ENCODE measurements at regions not wholly inside any gene's neighbourhood (a gene's known extent, or its start where the extent isn't known, plus 50 kb on each side); places are given as distances from the start of the nearest gene placed in this dataset.

DNA sequence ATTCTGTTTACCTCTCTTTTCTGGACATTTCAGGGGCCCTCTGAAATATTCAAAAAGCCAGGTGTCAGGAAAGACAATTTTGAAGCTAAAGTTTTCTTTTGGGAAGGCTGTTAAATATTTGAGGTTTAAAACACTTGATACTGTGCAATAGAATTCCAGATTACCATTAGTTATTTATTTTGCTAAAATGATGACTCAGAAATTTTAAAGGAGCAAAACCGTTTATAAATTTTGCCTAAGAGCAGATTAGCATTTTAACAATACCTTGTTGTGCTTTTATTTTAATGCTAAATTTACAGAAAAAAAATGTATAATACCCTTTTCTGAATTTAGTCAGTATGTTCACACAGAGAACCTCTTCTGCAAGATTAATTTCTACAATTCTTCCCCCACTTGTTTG, 1159.9 kb downstream of the DSC3 start:
- no peak overlapping the region for H3K4me3 Mint-ChIP-seq
- no peaks in the 10 kb centered on the region for H3K9me3 Mint-ChIP-seq
- H3K27ac Mint-ChIP-seq: no peak overlapping the region
- TF ChIP-seq, protein P1, sequence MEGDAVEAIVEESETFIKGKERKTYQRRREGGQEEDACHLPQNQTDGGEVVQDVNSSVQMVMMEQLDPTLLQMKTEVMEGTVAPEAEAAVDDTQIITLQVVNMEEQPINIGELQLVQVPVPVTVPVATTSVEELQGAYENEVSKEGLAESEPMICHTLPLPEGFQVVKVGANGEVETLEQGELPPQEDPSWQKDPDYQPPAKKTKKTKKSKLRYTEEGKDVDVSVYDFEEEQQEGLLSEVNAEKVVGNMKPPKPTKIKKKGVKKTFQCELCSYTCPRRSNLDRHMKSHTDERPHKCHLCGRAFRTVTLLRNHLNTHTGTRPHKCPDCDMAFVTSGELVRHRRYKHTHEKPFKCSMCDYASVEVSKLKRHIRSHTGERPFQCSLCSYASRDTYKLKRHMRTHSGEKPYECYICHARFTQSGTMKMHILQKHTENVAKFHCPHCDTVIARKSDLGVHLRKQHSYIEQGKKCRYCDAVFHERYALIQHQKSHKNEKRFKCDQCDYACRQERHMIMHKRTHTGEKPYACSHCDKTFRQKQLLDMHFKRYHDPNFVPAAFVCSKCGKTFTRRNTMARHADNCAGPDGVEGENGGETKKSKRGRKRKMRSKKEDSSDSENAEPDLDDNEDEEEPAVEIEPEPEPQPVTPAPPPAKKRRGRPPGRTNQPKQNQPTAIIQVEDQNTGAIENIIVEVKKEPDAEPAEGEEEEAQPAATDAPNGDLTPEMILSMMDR (IDR thresholded peaks at IDR 0.05): no peak
- H3K4me1 Mint-ChIP-seq (ENCODE audit: low read depth): no peaks in the 10 kb centered on the region
- H3K36me3 Mint-ChIP-seq (ENCODE audit: low read depth): no peaks in the 10 kb centered on the region
- H3K27me3 Mint-ChIP-seq (ENCODE audit: insufficient read depth): no peaks in the 10 kb centered on the region; the same call in 1 of the 2 replicates
- no peak for DNase-seq

DNA sequence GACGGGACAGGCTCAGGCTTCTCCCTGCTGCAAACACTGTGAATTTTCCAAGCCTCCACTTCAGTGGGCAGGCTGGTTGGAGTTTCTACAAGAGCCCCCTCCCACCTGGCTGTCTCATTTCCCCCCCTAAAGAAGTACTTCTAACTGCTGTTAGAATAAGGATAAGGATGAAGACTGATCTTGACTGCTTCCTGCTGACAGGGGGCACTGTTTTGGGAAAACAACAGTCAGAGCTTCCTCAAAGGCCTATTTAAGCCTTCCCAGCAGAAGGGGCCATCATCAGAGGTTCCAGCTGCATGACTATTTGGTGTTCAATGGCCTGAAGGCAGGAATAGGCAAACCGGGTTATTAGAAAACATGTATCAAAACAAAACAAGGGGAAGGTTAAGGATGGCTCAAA, 1162.8 kb downstream of the DSC3 start:
- no peaks in the 10 kb centered on the region; the same call in 1 of the 2 replicates for H3K27me3 Mint-ChIP-seq (ENCODE audit: insufficient read depth)
- H3K36me3 Mint-ChIP-seq (ENCODE audit: low read depth): no peaks in the 10 kb centered on the region
- H3K27ac Mint-ChIP-seq: no peak overlapping the region
- no peak for DNase-seq
- TF ChIP-seq, protein P1 (IDR thresholded peaks at IDR 0.05): peak; percentile 12; the same call in 1 of the 2 replicates
- no peaks in the 10 kb centered on the region for H3K4me1 Mint-ChIP-seq (ENCODE audit: low read depth)
- H3K9me3 Mint-ChIP-seq: no peaks in the 10 kb centered on the region
- no peak overlapping the region for H3K4me3 Mint-ChIP-seq

DNA sequence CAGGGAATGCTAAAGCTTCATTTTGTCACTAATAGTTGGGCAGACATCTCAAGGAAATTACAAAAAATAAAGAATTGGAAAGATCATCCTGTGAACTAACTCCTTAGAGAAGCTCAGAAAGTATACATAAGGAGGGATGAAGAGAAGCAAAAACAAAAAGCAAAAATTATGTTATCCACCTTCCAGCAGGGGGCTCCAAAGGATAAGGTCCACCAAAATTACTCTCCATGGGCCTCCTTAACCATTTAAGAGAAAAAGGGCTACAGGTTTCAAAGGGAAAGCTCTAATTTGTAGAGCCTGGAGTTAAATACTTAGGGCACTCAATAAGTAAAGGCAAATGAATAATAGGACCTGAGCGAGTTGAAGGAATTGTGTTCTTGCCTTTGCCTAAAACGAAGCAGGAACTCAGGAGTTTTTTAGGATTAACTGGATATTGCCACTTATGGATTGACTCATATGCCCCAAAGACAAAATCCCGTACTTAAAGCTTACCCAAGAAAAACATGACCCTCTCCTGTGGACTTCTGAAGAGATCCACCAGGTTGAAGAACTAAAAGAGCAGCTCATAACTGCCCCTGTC, 1167.9 kb downstream of the DSC3 start:
- H3K4me1 Mint-ChIP-seq (ENCODE audit: low read depth): no peaks in the 10 kb centered on the region
- H3K4me3 Mint-ChIP-seq: no peak overlapping the region
- H3K36me3 Mint-ChIP-seq (ENCODE audit: low read depth): no peaks in the 10 kb centered on the region
- peak; percentile 46 for DNase-seq
- TF ChIP-seq, protein P1 (IDR thresholded peaks at IDR 0.05): peak; percentile 86
- no peaks in the 10 kb centered on the region; the same call in 1 of the 2 replicates for H3K27me3 Mint-ChIP-seq (ENCODE audit: insufficient read depth)
- H3K9me3 Mint-ChIP-seq: no peaks in the 10 kb centered on the region
- no peak overlapping the region for H3K27ac Mint-ChIP-seq

DNA sequence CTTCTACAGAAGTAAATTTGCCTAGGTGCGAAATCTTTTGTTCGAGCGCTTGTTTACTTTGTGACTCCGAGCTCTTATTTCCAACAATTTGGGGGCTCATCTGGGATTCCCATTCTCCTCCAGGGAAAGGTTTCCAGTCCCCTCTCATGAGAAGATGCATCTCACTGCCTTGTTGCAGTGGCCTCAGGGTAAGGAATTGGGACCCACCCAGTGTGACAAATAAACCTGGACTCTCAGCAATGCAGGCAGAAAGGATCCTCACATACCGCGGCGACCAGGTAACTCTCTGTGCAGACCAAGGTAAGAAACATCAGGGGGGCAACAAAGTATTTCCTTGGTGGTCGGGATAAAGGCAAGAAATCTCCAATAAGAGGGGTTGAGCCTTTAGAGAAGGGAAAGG, 1169.3 kb downstream of the DSC3 start:
- Mint-ChIP-seq H3K4me3 (no peak overlapping the region), H3K36me3 (ENCODE audit: low read depth) (no peaks in the 10 kb centered on the region), H3K27ac (no peak overlapping the region), H3K9me3 (no peaks in the 10 kb centered on the region), H3K27me3 (ENCODE audit: insufficient read depth) (peaks cover 2% of the 10 kb centered on the region), H3K4me1 (ENCODE audit: low read depth) (no peaks in the 10 kb centered on the region)
- DNase-seq: no peak
- TF ChIP-seq, protein P1 (IDR thresholded peaks at IDR 0.05): no peak

DNA sequence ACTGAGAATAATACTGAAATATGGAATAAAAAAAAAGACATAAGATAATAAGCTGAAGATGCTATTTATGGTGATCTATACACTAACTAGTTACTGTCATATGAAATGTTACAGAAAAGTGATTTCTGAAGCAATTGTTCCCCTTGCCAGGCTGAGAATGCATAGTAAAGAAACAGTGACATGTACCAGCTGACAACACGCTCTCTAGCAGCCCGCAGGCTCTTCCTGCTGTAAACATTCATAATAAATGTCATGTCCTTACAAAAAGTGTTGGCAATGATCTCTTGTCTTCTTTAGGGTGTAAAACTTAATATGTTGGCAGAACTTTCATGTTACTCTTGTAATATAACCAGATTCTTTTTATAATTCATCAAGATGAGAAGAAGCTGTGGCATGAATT, 1171.3 kb downstream of the DSC3 start:
- Mint-ChIP-seq H3K27ac (no peak overlapping the region), H3K27me3 (ENCODE audit: insufficient read depth) (peaks cover 2% of the 10 kb centered on the region), H3K4me1 (ENCODE audit: low read depth) (no peaks in the 10 kb centered on the region), H3K36me3 (ENCODE audit: low read depth) (no peaks in the 10 kb centered on the region), H3K9me3 (no peaks in the 10 kb centered on the region), H3K4me3 (no peak overlapping the region)
- DNase-seq: no peak
- TF ChIP-seq, protein P1 (IDR thresholded peaks at IDR 0.05): no peak

DNA sequence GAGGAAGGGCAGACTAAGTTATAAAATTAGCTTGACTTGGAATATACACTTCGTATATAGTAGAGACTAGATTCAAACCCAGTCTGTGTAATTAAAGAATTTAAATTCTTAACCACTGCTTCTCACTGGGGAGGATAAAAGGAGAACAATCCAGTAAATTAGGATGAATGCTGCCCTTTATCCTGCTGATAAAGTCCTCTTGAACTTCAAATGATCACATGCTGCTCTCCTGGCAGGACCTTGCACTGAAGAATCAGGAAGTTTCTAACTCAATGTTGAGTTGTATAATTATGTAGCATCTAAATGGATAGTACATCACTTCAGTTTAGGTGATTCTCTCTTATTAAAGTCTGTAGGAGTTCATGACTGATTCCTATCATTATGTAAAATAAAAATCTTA, 1179.7 kb downstream of the DSC3 start:
- no peak overlapping the region for H3K4me3 Mint-ChIP-seq
- DNase-seq: no peak
- TF ChIP-seq, protein P1 (IDR thresholded peaks at IDR 0.05): no peak
- no peaks in the 10 kb centered on the region for H3K4me1 Mint-ChIP-seq (ENCODE audit: low read depth)
- H3K27ac Mint-ChIP-seq: no peak overlapping the region
- no peaks in the 10 kb centered on the region for H3K36me3 Mint-ChIP-seq (ENCODE audit: low read depth)
- H3K27me3 Mint-ChIP-seq (ENCODE audit: insufficient read depth): no peaks in the 10 kb centered on the region
- no peaks in the 10 kb centered on the region for H3K9me3 Mint-ChIP-seq

Data from HFFc6 (cell line).